ENCODE measurements at regions not wholly inside any gene's neighbourhood (a gene's known extent, or its start where the extent isn't known, plus 50 kb on each side); places are given as distances from the start of the nearest gene placed in this dataset.

DNA sequence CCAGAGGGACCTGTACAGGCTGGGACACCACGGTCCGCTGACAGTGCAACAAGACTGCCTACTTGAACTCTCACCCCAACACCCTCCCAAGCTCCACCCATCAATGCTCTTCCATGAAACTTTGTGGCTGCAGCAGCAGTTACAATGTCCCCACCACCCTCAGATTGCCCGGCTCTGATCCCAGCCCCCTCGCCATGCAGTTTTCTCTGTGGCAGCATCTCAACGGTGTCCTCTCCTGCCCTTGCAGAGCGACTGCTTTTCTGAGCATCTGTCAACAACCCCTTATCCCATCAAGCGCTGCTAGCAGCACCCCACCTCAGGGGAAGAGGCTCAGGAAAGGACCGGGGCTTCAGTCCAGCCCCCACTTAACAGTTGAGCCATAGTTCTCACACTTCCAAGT, 137.1 kb upstream of the NDUFV2 start:
- Histone ChIP-seq H3K27me3 (ENCODE audit: control insufficient read depth, insufficient read depth, low read length) (no peaks in the 10 kb centered on the region), H3K36me3 (ENCODE audit: control insufficient read depth, insufficient read depth, low read length) (no peaks in the 10 kb centered on the region), H3K4me3 (ENCODE audit: low read depth, low read length) (no peak overlapping the region)
- TF ChIP-seq, protein P1, sequence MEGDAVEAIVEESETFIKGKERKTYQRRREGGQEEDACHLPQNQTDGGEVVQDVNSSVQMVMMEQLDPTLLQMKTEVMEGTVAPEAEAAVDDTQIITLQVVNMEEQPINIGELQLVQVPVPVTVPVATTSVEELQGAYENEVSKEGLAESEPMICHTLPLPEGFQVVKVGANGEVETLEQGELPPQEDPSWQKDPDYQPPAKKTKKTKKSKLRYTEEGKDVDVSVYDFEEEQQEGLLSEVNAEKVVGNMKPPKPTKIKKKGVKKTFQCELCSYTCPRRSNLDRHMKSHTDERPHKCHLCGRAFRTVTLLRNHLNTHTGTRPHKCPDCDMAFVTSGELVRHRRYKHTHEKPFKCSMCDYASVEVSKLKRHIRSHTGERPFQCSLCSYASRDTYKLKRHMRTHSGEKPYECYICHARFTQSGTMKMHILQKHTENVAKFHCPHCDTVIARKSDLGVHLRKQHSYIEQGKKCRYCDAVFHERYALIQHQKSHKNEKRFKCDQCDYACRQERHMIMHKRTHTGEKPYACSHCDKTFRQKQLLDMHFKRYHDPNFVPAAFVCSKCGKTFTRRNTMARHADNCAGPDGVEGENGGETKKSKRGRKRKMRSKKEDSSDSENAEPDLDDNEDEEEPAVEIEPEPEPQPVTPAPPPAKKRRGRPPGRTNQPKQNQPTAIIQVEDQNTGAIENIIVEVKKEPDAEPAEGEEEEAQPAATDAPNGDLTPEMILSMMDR (IDR thresholded peaks at IDR 0.05; ENCODE audit: insufficient read depth, low read depth, low read length) = no peak
- POLR2A ChIA-PET = interaction anchor here (0.6 kb wide), 1 partner anchor 1343 kb away, joined by 3 read pairs; no protein-coding TSS in a partner anchor
- CTCF ChIA-PET = no interaction called here
- no peak for DNase-seq (ENCODE audit: low read depth)

DNA sequence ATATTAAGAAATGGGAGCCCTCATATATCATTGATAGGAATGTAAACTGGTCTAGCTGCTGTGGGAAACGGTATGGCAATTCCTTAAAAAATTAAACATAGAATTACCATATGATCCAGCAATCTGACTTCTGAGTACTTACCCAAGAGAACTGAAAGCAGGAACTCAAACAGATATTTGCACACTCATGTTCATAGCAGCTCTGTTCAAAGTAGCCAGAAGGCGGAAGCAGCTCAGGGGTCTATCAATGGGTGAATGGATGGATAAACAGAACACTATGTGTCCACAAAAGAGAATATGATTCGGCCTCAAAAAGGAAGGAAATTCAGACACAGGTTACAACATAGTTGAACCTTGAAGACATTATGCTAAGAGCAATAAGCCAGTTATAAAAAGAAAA, 135.7 kb upstream of the NDUFV2 start:
- ChIA-PET CTCF (interaction anchor here (1.0 to 1.4 kb wide), 2 partner anchors 16 to 21 kb away, joined by 3 to 5 read pairs; no protein-coding TSS in a partner anchor), POLR2A (no interaction called here)
- no peak for DNase-seq (ENCODE audit: low read depth)
- no peaks in the 10 kb centered on the region for H3K27me3 ChIP-seq (ENCODE audit: control insufficient read depth, insufficient read depth, low read length)
- no peak overlapping the region for H3K4me3 ChIP-seq (ENCODE audit: low read depth, low read length)
- no peaks in the 10 kb centered on the region for H3K36me3 ChIP-seq (ENCODE audit: control insufficient read depth, insufficient read depth, low read length)
- TF ChIP-seq, protein P1 (IDR thresholded peaks at IDR 0.05; ENCODE audit: insufficient read depth, low read depth, low read length) = no peak

DNA sequence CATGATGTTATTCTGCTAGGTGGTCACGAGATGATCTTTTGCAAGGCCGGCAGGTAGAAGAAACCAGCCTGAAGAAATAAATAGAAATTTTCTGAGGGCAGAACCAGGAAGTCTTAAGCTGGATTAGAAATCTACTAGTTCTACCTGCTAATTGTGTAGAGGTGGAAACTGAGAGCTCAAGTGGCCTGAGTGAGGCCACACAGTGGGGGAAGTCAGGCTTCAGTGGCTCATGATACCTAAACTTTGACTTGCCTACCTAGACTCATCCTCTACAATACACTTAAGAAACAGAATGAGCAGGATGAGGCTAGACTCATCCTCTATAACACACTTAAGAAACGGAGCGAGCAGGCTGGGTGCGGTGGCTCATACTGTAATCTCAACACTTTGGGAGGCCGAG, 134.9 kb upstream of the NDUFV2 start:
- Histone ChIP-seq H3K4me3 (ENCODE audit: low read depth, low read length) (no peak overlapping the region), H3K36me3 (ENCODE audit: control insufficient read depth, insufficient read depth, low read length) (no peaks in the 10 kb centered on the region), H3K27me3 (ENCODE audit: control insufficient read depth, insufficient read depth, low read length) (no peaks in the 10 kb centered on the region)
- DNase-seq (ENCODE audit: low read depth) = no peak
- ChIA-PET CTCF (interaction anchor here (1.4 kb wide), 1 partner anchor 15 kb away, joined by 5 read pairs; no protein-coding TSS in a partner anchor), POLR2A (no interaction called here)
- TF ChIP-seq, protein P1 (IDR thresholded peaks at IDR 0.05; ENCODE audit: insufficient read depth, low read depth, low read length) = no peak

DNA sequence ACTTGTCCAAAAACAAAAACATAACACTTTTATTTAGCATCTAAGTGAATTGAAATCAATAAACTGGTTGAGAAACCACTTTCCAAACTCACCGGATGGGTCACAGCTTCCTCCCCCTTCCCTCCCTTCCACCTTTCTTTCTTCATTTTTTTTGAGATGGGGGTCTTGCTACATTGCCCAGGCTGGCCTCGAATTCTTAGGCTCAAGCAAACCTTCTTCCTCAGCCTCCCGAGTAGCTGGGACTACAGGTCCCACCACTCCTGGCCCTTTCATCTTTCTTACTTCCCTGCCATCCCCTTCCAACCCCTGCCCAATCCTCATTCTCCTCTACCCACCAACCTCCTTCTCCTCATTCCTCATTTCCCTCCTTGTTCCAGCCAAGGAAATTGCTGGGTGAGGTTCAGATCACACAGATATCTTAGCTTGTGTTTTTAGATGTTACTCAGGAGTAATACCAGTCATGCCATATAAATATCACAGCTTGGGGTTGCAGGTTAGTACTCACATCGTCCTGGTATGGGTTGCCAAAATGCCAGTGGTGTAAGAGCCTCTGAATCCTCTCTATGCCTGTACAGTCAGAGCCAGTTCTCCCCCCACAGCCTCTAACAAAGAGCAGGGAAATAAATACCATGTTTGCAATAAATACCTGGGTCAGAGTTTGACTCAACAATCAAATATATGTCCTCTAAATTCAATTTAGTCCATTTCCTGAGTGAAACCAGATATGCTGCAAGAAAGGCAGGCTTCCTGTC, 132.7 kb upstream of the NDUFV2 start:
- Histone ChIP-seq H3K4me3 (ENCODE audit: low read depth, low read length) (no peak overlapping the region), H3K27me3 (ENCODE audit: control insufficient read depth, insufficient read depth, low read length) (no peaks in the 10 kb centered on the region), H3K36me3 (ENCODE audit: control insufficient read depth, insufficient read depth, low read length) (no peaks in the 10 kb centered on the region)
- CTCF ChIA-PET = interaction anchor here (1.4 to 3.9 kb wide), 5 partner anchors 12 to 170 kb away, joined by 3 to 15 read pairs (median 6); no protein-coding TSS in a partner anchor
- DNase-seq (ENCODE audit: low read depth) = peak; percentile 60
- POLR2A ChIA-PET = interaction anchor here (0.6 to 1.8 kb wide), 2 partner anchors 13 to 21 kb away, joined by 3 to 5 read pairs; no protein-coding TSS in a partner anchor
- TF ChIP-seq, protein P1 (IDR thresholded peaks at IDR 0.05; ENCODE audit: insufficient read depth, low read depth, low read length) = no peak

DNA sequence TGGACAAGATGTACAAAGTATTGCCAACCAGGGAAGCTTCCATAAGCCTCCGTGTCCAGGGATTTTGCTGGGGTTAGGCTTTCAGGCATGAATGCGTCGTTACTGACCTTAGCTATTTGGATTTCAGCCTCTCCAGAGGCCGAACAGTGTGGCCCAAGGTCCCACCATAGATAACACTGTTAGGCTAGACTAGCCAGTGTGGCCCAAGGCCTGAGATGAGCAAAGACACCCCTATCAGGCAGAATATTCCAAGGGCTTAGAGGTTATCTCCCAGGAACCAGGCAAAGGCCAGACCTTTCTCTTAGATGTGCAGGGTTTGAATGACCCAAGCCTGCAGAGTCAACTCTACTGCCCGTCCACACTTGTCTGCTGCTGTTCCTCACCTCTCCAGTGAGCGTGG, 131.7 kb upstream of the NDUFV2 start:
- H3K36me3 ChIP-seq (ENCODE audit: control insufficient read depth, insufficient read depth, low read length) = no peaks in the 10 kb centered on the region
- H3K27me3 ChIP-seq (ENCODE audit: control insufficient read depth, insufficient read depth, low read length) = no peaks in the 10 kb centered on the region
- POLR2A ChIA-PET = interaction anchor here (1.8 kb wide), 1 partner anchor 12 kb away, joined by 5 read pairs; no protein-coding TSS in a partner anchor
- TF ChIP-seq, protein P1 (IDR thresholded peaks at IDR 0.05; ENCODE audit: insufficient read depth, low read depth, low read length) = no peak
- no peak overlapping the region for H3K4me3 ChIP-seq (ENCODE audit: low read depth, low read length)
- DNase-seq (ENCODE audit: low read depth) = no peak
- CTCF ChIA-PET = interaction anchor here (1.4 to 3.9 kb wide), 5 partner anchors 11 to 171 kb away, joined by 3 to 15 read pairs (median 6); no protein-coding TSS in a partner anchor

Measured in BJ (cell line).